Lower leg skin (tissue), 3 donors: ENCODE measurements at regions not wholly inside any gene's neighbourhood (a gene's known extent, or its start where the extent isn't known, plus 50 kb on each side); places are given as distances from the start of the nearest gene placed in this dataset.

Experiments used
- POLR2A ChIP-seq, 2 donors: fragments of 450-650 bp; IDR thresholded peaks; one replicate each; pipeline ENCODE4 v1.6.1; 2016 to 2017; ENCODE audit warnings: antibody characterized with exemption in 2 of 2, mild to moderate bottlenecking in 1 of 2, moderate library complexity in 1 of 2
- TF ChIP-seq, protein P1 (sequence below), 3 donors: fragments of 450-650 bp; IDR thresholded peaks; one replicate each; pipeline ENCODE4 v1.5.1; 2016; ENCODE audit warnings: antibody characterized with exemption in 3 of 3, mild to moderate bottlenecking in 3 of 3, moderate library complexity in 2 of 3

DNA sequence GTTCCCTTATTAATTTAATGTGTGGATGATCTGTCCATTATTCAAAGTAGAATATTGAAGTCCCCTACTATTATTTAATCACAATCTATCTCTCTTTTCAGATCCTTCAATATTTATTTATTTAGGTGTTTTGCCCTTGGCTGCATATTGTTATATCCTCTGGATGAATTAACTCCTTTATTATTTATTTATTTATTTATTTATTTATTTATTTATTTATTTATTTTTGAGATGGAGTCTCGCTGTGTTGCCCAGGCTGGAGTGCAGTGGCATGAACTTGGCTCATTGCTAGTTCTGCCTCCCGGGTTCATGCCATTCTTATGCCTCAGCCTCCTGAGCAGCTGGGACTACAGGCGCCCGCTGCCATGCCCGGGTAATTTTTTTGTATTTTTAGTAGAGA lies 776.6 kb upstream of the NXPH2 start:
- TF ChIP-seq, protein P1, sequence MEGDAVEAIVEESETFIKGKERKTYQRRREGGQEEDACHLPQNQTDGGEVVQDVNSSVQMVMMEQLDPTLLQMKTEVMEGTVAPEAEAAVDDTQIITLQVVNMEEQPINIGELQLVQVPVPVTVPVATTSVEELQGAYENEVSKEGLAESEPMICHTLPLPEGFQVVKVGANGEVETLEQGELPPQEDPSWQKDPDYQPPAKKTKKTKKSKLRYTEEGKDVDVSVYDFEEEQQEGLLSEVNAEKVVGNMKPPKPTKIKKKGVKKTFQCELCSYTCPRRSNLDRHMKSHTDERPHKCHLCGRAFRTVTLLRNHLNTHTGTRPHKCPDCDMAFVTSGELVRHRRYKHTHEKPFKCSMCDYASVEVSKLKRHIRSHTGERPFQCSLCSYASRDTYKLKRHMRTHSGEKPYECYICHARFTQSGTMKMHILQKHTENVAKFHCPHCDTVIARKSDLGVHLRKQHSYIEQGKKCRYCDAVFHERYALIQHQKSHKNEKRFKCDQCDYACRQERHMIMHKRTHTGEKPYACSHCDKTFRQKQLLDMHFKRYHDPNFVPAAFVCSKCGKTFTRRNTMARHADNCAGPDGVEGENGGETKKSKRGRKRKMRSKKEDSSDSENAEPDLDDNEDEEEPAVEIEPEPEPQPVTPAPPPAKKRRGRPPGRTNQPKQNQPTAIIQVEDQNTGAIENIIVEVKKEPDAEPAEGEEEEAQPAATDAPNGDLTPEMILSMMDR (IDR thresholded peaks at IDR 0.05), result no peak
- TF ChIP-seq POLR2A (IDR thresholded peaks at IDR 0.05), result no peak
